Stimulated activated CD8-positive, alpha-beta memory T cell treated with anti-CD3 and anti-CD28 coated beads, Interleukin-15, amount 100 ng/mL, for 24 hours (primary cell): ENCODE measurements at regions not wholly inside any gene's neighbourhood (a gene's known extent, or its start where the extent isn't known, plus 50 kb on each side); places are given as distances from the start of the nearest gene placed in this dataset.
"Not testable (repeated sequence)": the region's sequence is repeated elsewhere in the genome, so short reads cannot be mapped to it uniquely, and the experiment has no call there.

Experiments
- DNase-seq: peaks from one replicate; pipeline ENCODE4 v3.0.0-alpha.2; 2020; ENCODE audit warnings: low read depth

GRCh38 chr2:146602383-146602782 lies 1242.4 kb upstream of the ACVR2A start:
- no peak for DNase-seq

DNA sequence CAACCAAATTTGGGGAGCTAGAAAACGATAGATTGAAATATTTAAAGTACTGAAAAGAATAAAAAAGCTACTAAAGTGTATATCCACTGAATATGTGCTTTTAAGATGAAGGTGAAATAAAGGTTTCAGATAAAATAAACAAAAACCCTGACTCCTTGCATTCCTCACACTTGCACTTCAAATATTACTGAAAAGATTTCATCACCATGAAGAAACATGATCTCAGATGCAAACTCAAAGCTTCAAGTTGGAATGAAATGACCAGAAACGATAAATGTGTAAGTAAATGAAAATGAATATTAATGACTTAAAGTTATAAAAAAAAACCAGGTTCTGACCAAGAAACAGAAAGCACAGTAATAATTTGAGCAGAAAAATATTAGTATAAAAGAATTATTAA lies 1246.0 kb upstream of the ACVR2A start:
- DNase-seq = no peak

DNA sequence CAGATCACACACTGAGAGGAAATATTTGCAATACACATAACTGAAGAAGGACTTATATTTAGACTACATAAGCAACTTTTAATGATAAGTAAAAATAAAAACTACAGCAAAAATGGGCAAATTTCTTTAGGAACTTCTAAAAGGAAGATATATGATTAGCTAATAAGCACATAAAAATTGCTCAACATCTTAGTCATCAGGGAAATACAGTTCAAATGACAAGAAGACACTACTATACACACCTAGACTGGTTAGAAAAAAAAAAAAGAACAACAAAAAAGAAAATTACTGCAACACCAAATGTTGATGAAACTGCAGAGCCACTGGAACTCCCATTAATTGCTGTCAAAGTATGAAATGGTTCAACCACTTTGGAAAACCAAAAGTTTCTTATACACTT lies 1247.5 kb upstream of the ACVR2A start:
- no peak for DNase-seq

DNA sequence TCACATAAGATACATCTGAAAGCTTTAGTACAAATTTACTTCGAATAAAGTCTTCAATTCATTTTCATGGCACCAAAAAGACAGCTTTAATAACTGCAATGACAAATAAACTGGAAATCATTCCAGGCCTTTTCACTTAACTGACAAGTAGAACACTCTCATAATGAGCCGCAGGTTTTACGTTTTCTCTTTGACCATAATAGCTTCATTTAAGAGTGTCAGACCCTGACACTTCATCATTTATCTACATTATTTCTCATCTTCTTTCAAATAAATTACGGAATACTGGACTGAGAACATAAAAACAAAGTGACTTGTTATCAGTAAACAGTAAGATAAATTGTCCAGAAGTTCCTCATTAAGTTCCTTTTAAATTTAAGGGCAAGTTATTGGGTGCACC lies 1252.9 kb upstream of the ACVR2A start:
- DNase-seq = no peak

DNA sequence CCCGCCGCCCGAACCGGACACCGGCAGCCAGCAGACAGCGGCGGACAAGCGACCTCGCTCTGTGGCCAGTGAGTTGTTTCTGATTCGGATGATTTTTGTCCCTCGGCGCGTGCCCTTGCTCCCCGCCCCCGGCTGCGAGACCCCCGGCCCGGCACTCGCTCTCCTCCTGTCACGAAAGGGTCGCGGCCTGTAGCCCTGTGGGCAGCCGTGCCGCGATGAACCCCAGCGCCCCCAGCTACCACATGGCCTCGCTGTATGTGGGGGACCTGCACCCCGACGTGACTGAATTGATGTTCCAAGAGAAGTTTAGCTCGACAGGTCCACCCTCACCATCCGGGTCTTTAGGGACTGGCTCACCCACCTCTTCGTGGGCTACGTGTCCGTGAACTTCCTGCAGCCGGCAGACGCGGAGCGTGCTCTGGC lies 1257.5 kb upstream of the ACVR2A start:
- no peak for DNase-seq

- DNase-seq = no peak
Observed at GRCh38 chr2:146584316-146584715, 1260.5 kb upstream of the ACVR2A start.

- DNase-seq = no peak
Observed at GRCh38 chr2:146579147-146579930, 1265.5 kb upstream of the ACVR2A start.

GRCh38 chr2:146576339-146577111 lies 1268.3 kb upstream of the ACVR2A start:
- no peak for DNase-seq

- DNase-seq = no peak
Observed at GRCh38 chr2:146572598-146572997, 1272.2 kb upstream of the ACVR2A start.

GRCh38 chr2:146561996-146562395 lies 1282.8 kb upstream of the ACVR2A start:
- no peak for DNase-seq

- DNase-seq = no peak
Observed at GRCh38 chr2:146547236-146547635, 1297.6 kb upstream of the ACVR2A start.

GRCh38 chr2:146544701-146545100 lies 1300.1 kb upstream of the ACVR2A start:
- DNase-seq = no peak

DNA sequence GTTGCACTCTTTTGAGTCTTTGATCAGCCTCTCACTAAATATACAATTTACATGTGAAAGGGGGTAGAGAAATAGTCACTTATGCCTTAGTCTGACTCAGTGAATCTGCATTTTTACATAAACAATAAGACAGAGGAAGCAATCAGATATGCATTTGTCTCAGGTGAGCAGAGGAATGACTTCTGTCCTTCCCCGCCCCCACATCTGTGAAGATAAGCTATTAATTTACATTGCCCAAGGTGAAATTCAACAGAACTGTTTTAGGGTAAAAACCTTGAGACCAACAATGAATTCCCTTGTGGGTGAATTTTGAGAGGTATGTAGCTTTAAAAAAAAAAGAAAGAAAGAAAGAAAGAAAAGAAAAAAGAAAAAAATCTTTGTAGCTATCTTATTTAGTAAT lies 1302.9 kb upstream of the ACVR2A start:
- no peak for DNase-seq

DNA sequence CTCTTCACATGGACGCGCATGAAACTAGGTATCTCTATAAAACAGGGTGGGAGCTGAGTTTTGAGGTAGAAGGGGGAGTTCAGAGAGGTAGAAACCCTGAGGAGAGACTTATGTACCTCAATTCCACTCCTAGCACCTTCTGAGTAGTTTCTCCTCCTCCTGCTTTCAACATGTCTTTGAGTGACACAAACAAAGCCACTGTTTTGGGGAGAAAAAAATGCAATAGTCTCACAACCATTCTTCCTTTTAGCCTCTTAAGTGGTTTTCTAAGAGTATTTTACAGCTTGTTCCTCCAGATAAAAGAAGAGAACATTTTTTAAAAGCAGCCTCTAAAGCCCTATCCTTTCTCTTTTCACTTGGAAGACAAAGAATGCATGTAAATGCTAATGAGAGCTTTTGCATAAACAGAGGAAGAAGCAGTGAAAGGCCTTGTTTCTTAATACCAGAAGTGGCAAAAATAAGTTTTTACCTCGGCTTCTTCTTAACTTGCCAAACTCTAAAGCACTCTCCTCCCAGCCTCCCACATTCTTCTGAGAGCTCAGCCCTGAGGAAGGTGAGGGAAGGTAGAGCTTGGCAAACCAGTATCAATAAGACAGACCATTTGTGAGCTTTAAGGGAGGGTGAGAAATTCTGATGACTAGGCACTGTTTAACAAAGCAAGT lies 1304.4 kb upstream of the ACVR2A start:
- no peak for DNase-seq

DNA sequence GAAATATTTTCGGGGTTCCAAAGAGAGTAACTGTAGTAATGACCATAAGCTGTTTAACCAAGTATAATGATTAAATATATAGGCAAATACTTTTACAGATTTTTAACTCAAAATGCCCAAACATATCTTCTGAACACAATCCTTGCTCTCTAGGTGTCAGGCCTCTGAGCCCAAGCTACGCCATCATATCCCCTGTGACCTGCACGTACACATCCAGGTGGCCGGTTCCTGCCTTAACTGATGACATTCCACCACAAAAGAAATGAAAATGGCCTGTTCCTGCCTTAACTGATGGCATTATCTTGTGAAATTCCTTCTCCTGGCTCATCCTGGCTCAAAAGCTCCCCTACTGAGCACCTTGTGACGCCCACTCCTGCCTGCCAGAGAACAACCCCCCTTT lies 1305.1 kb upstream of the ACVR2A start:
- DNase-seq = not testable (repeated sequence)

- DNase-seq = no peak
Observed at GRCh38 chr2:146537477-146537876, 1307.4 kb upstream of the ACVR2A start.

GRCh38 chr2:146532509-146533147 lies 1312.2 kb upstream of the ACVR2A start:
- DNase-seq = no peak

DNA sequence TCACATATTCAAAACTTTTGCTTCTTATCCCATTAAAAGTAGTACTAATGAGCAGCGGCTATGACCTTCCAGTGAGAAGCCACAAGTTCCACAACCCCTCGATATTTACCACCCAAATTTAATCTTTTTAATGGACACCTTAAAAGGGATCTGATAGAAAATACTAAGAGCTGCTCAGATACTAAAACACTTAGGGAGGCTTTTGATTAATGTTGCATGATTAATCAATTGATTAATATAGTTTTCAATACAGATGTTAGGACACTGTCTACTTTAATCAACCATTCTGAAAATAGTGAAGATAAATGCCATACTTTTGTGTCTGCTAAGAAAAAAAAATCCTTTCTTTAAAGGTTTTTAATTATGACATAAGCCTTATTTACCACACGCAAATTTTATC lies 1312.8 kb upstream of the ACVR2A start:
- DNase-seq = no peak

DNA sequence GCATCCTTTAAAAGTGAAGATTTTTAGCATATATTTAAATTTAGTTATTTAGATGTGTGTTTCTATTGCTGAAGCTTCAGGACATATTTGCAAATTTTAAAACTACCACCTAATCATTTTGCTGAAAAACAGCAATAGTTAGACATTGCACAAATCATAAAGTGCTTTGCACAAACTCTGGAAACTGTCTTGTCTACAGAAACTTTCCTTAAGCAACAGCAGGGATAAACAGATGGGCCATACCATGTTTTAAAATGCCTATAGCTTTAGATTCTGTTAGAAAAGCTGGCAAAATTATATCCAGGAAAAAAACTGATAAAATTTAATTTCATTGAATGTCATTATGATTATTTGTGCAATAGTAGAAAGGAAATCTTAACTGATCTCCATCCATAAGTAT lies 1313.9 kb upstream of the ACVR2A start:
- DNase-seq = no peak

- DNase-seq = no peak
Observed at GRCh38 chr2:146527166-146527565, 1317.7 kb upstream of the ACVR2A start.

DNA sequence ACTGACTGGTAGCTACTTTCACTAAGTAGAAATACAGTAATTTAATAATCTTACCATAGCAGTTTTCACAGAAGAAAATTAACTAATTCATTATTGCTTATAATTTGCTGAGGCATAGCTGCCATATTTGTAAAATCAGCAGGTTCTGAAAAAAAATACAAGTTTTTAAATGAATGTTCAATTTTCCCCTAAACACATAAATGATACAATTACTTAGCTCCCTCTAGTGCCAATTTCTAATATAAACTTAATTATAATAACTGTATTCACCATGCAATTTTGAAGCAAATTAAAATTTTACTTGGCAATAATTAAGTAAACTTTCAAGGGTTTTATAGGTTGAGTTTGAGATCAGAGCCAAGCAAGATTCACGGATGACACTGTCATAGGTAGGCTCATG lies 1321.6 kb upstream of the ACVR2A start:
- no peak for DNase-seq

GRCh38 chr2:146506851-146507250 lies 1338.0 kb upstream of the ACVR2A start:
- no peak for DNase-seq

- DNase-seq = no peak
Observed at GRCh38 chr2:146503366-146503765, 1341.5 kb upstream of the ACVR2A start.
